ENCODE measurements at regions not wholly inside any gene's neighbourhood (a gene's known extent, or its start where the extent isn't known, plus 50 kb on each side); places are given as distances from the start of the nearest gene placed in this dataset.

GRCh38 chr1:82823876-82824275 lies 1023.1 kb downstream of the ADGRL2 start:
- TF ChIP-seq POLR2AphosphoS5 (IDR thresholded peaks at IDR 0.05; ENCODE audit: low read depth, low read length) = no peak
- TF ChIP-seq TAF1 (IDR thresholded peaks at IDR 0.05; ENCODE audit: borderline replicate concordance, insufficient read depth, low read length) = no peak
- no peak for TF ChIP-seq SIN3A (IDR thresholded peaks at IDR 0.05; ENCODE audit: borderline replicate concordance, insufficient read depth, low read length)
